NCI-H82 (cell line): ENCODE measurements at regions not wholly inside any gene's neighbourhood (a gene's known extent, or its start where the extent isn't known, plus 50 kb on each side); places are given as distances from the start of the nearest gene placed in this dataset.

ENCODE experiments used
- DNase-seq: peaks from one replicate; lab custom pipeline; 2025; lab: John Stamatoyannopoulos, UW

GRCh38 chr10:10223131-10223530, 794.5 kb upstream of the CELF2 start:
- no peak for DNase-seq

- no peak for DNase-seq
Observed at GRCh38 chr10:10225136-10225676, 792.5 kb upstream of the CELF2 start.

- no peak for DNase-seq
Observed at GRCh38 chr10:10233229-10233628, 784.4 kb upstream of the CELF2 start.

GRCh38 chr10:10235003-10235402, 782.7 kb upstream of the CELF2 start:
- DNase-seq: no peak

GRCh38 chr10:10247585-10247984, 770.1 kb upstream of the CELF2 start:
- no peak for DNase-seq

GRCh38 chr10:10256860-10257259, 760.8 kb upstream of the CELF2 start:
- no peak for DNase-seq

- DNase-seq: no peak
Observed at GRCh38 chr10:10259013-10259412, 758.7 kb upstream of the CELF2 start.

- no peak for DNase-seq
Observed at GRCh38 chr10:10270126-10271050, 747.3 kb upstream of the CELF2 start.

GRCh38 chr10:10271639-10272192, 746.0 kb upstream of the CELF2 start:
- no peak for DNase-seq

GRCh38 chr10:10273661-10274060, 744.0 kb upstream of the CELF2 start:
- DNase-seq: no peak

GRCh38 chr10:10279906-10280305, 737.8 kb upstream of the CELF2 start:
- no peak for DNase-seq

- no peak for DNase-seq
Observed at GRCh38 chr10:10292501-10292900, 725.2 kb upstream of the CELF2 start.

GRCh38 chr10:10293041-10293440, 724.6 kb upstream of the CELF2 start:
- no peak for DNase-seq

- DNase-seq: no peak
Observed at GRCh38 chr10:10293481-10293951, 724.2 kb upstream of the CELF2 start.

- no peak for DNase-seq
Observed at GRCh38 chr10:10294184-10294880, 723.3 kb upstream of the CELF2 start.

GRCh38 chr10:10294881-10295529, 722.7 kb upstream of the CELF2 start:
- DNase-seq: peak; percentile 34

- no peak for DNase-seq
Observed at GRCh38 chr10:10295537-10295936, 722.1 kb upstream of the CELF2 start.

- DNase-seq: no peak
Observed at GRCh38 chr10:10302689-10303088, 715.0 kb upstream of the CELF2 start.

GRCh38 chr10:10307036-10307435, 710.6 kb upstream of the CELF2 start:
- DNase-seq: no peak

GRCh38 chr10:10307551-10307950, 710.1 kb upstream of the CELF2 start:
- peak; percentile 15 for DNase-seq

GRCh38 chr10:10310498-10310897, 707.2 kb upstream of the CELF2 start:
- no peak for DNase-seq

- no peak for DNase-seq
Observed at GRCh38 chr10:10311966-10312365, 705.7 kb upstream of the CELF2 start.
